ENCODE measurements at regions not wholly inside any gene's neighbourhood (a gene's known extent, or its start where the extent isn't known, plus 50 kb on each side); places are given as distances from the start of the nearest gene placed in this dataset.

DNA sequence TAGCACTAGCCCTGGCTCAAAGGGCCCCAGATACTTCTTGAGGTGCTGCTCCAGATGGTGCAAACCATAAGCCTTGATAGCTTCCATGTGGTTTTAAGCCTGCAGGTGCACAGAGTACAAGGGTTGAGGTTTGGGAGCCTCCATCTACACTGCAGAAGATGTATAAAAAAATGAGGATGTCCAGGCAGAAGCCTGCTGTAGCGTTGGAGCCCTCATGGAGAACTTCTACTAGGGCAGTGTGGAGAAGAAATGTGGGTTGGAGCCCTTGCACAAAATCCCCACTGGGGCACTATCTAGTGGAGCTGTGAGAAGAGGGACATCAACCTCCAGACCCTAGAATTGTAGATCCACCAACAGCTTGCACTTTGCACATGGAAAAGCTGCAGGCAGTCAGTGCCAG is 231.9 kb downstream of the CHIC2 start:
- H3K27ac ChIP-seq, result no peak overlapping the region
- H3K27me3 ChIP-seq, result no peaks in the 10 kb centered on the region
- H3K9me3 ChIP-seq, result peaks cover 0 to 30% (median 0%) of the 10 kb centered on the region in 4 donors
- no peak for DNase-seq (ENCODE audit: low spot score in 2 of 2)
- 88 to 100% methylated on average over 1 of the region's 1 CpG for WGBS, 2 donors
- no peak for TF ChIP-seq EP300 (IDR thresholded peaks at IDR 0.05)
- TF ChIP-seq POLR2A (IDR thresholded peaks at IDR 0.05), result no peak
- TF ChIP-seq, protein P1, sequence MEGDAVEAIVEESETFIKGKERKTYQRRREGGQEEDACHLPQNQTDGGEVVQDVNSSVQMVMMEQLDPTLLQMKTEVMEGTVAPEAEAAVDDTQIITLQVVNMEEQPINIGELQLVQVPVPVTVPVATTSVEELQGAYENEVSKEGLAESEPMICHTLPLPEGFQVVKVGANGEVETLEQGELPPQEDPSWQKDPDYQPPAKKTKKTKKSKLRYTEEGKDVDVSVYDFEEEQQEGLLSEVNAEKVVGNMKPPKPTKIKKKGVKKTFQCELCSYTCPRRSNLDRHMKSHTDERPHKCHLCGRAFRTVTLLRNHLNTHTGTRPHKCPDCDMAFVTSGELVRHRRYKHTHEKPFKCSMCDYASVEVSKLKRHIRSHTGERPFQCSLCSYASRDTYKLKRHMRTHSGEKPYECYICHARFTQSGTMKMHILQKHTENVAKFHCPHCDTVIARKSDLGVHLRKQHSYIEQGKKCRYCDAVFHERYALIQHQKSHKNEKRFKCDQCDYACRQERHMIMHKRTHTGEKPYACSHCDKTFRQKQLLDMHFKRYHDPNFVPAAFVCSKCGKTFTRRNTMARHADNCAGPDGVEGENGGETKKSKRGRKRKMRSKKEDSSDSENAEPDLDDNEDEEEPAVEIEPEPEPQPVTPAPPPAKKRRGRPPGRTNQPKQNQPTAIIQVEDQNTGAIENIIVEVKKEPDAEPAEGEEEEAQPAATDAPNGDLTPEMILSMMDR (IDR thresholded peaks at IDR 0.05), result no peak
- no peaks in the 10 kb centered on the region for H3K4me1 ChIP-seq
- H3K4me3 ChIP-seq, result no peak overlapping the region
- no peaks in the 10 kb centered on the region for H3K36me3 ChIP-seq

DNA sequence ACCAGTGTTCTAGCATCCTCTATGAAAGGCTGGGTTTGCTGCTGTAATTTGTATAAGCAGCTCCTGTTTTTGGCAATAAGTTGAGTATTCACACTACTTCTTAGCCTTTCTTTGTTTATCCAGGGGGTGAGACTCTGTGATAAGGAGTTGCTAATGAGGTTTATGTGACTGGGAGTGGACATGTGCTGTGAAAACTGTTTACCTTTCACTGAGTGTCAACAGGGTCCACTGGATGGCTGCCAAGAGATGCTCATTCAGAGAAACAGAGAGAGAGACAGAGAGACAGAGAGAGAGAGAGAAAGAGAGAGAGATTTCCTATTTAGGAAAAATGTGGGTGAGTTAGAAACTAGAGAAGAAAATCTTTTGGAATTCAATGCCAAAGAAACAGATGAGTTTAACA is 233.9 kb downstream of the CHIC2 start:
- Histone ChIP-seq H3K27ac (no peak overlapping the region), H3K27me3 (no peaks in the 10 kb centered on the region)
- no peak for DNase-seq (ENCODE audit: low spot score in 2 of 2)

DNA sequence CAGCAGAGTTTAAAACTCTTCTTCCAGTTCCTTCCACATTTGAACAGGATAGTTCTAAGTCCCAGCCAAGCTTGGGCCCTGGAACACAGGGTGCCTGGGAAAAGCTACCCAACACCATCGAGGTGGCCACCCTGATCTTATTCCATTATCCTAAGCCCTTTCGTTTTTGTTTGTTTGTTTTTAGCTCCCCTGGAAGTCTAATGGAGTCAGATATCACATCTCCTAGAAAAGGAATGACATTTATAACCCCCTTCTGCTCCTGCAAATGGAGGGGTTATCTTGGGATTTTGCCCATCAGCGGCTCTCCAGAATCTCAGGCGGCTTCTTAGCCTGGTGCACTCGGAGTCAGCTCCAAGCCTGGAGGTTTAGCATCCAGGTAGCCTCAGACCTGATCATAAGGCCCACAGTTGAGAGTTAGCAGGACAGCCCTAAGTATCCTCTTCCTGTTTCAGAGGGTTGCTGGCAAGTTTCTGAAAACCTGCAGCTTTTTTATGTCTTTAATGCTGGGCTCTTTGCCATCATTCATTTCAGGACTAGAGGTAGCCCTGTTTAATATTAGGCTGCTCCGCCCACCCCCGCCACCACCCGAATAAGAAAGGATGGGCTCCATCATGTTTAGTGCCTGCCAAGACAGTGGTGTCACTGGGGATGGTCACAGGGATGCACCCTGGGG is 230.0 kb upstream of the LNX1 start:
- Histone ChIP-seq H3K9me3 (no peaks in the 10 kb centered on the region), H3K36me3 (no peaks in the 10 kb centered on the region), H3K4me1 (no peaks in the 10 kb centered on the region), H3K27me3 (no peaks in the 10 kb centered on the region), H3K27ac (no peak overlapping the region), H3K4me3 (no peak overlapping the region)
- WGBS, 2 donors, result 56 to 58% methylated on average over 8 of the region's 8 CpGs
- DNase-seq (ENCODE audit: low spot score in 2 of 2), result no peak
- TF ChIP-seq POLR2A (IDR thresholded peaks at IDR 0.05) (no peak), EP300 (IDR thresholded peaks at IDR 0.05) (no peak)
- TF ChIP-seq, protein P1 (IDR thresholded peaks at IDR 0.05), result no peak

More for the DNA sequence above, 233.9 kb downstream of the CHIC2 start:
- TF ChIP-seq, protein P1 (IDR thresholded peaks at IDR 0.05), result no peak
- TF ChIP-seq POLR2A (IDR thresholded peaks at IDR 0.05) (no peak), EP300 (IDR thresholded peaks at IDR 0.05) (no peak)
- Histone ChIP-seq H3K36me3 (no peaks in the 10 kb centered on the region), H3K9me3 (peaks cover 0 to 30% (median 0%) of the 10 kb centered on the region in 4 donors), H3K4me3 (no peak overlapping the region), H3K4me1 (no peaks in the 10 kb centered on the region)

DNA sequence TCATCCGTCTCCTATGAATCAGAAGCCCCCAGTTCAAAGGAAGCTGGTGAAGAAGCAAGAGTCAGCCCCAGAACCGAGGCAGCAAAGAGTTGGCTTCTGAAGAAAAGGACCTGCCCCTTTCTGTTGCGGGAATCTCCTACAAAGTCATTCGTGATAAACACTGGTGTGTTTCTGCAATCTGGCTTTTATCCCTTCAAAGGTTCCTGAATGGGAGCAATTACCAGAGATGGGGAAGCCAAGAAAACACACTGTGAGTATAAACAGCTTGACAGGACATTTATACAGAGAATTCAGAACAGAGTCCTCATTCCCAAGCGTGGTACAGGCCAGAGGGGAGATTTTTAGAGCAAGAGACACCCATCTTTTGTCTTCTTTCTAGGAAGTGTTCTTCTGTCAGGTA is 226.8 kb upstream of the LNX1 start:
- Histone ChIP-seq H3K4me1 (no peaks in the 10 kb centered on the region), H3K36me3 (no peaks in the 10 kb centered on the region), H3K9me3 (no peaks in the 10 kb centered on the region), H3K4me3 (no peak overlapping the region), H3K27me3 (no peaks in the 10 kb centered on the region), H3K27ac (no peak overlapping the region)
- WGBS, 2 donors, result 45 to 53% methylated on average over 5 of the region's 5 CpGs
- TF ChIP-seq POLR2A (IDR thresholded peaks at IDR 0.05), result no peak
- TF ChIP-seq EP300 (IDR thresholded peaks at IDR 0.05), result no peak
- TF ChIP-seq, protein P1 (IDR thresholded peaks at IDR 0.05), result no peak
- DNase-seq (ENCODE audit: low spot score in 2 of 2), result no peak

DNA sequence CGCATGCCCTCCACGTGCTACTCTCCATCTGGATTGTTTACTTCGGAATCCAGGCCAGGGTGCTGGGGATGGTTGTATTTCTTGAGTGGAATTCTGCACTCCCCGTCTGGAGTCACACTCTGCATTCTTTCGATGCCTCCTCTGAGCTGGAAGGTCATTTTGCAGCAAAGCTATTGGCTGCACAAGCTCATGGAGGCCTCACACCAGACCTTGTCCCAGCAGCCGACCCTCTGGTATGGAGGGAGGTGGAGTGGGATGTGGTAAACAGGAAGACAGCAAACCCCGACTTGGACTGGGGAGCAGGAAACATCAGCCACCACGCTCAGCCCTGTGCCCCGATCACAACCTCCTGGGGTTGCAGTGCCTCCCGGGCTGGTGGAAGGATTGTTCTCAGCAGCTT is 225.3 kb upstream of the LNX1 start:
- Histone ChIP-seq H3K4me3 (no peak overlapping the region), H3K36me3 (no peaks in the 10 kb centered on the region), H3K4me1 (no peaks in the 10 kb centered on the region), H3K9me3 (no peaks in the 10 kb centered on the region), H3K27ac (no peak overlapping the region), H3K27me3 (no peaks in the 10 kb centered on the region)
- 65 to 66% methylated on average over 10 of the region's 10 CpGs for WGBS, 2 donors
- no peak for DNase-seq (ENCODE audit: low spot score in 2 of 2)
- TF ChIP-seq POLR2A (IDR thresholded peaks at IDR 0.05) (no peak), EP300 (IDR thresholded peaks at IDR 0.05) (no peak)
- TF ChIP-seq, protein P1 (IDR thresholded peaks at IDR 0.05), result no peak

All from tibial nerve (tissue), 4 donors.